Keratinocyte (primary cell): ENCODE measurements at regions not wholly inside any gene's neighbourhood (a gene's known extent, or its start where the extent isn't known, plus 50 kb on each side); places are given as distances from the start of the nearest gene placed in this dataset.

Experiments used
- DNase-seq: peaks from one replicate; pipeline ENCODE4 v3.0.0-alpha.2; 2011; ENCODE audit warnings: low read depth, missing footprints, low spot score
- FAIRE-seq: peaks from 2 replicates; lab custom pipeline; 2011; peaks lifted over from hg19 to GRCh38; lab: Jason Lieb, UNC
- H2AFZ ChIP-seq: 2 replicates; pipeline ENCODE4 v1.6.0; 2012; ENCODE audit warnings: low read length, control low read depth, inconsistent platforms; ENCODE audit not compliant: control insufficient read depth
- H3K27ac ChIP-seq: 2 replicates; pipeline ENCODE4 v1.5.1; 2011; ENCODE audit warnings: low read length; ENCODE audit not compliant: control insufficient read depth, insufficient read depth
- H3K27me3 ChIP-seq: 3 replicates; pipeline ENCODE4 v1.6.0; 2011; ENCODE audit warnings: low read length; ENCODE audit not compliant: control insufficient read depth, insufficient read depth; ENCODE audit errors: extremely low read depth
- H3K36me3 ChIP-seq, 2 experiments: 2 replicates in 1 of 2; 3 replicates in 1 of 2; pipeline ENCODE4 v1.5.1; 2011; ENCODE audit warnings: low read length in 2 of 2, mild to moderate bottlenecking in 1 of 2; ENCODE audit not compliant: control insufficient read depth in 2 of 2, insufficient read depth in 2 of 2; ENCODE audit errors: extremely low read depth in 1 of 2
- H3K4me1 ChIP-seq: 3 replicates; pipeline ENCODE4 v1.5.1; 2011; ENCODE audit warnings: low read length; ENCODE audit not compliant: control insufficient read depth, insufficient read depth; ENCODE audit errors: extremely low read depth
- H3K4me2 ChIP-seq: 3 replicates; pipeline ENCODE4 v1.6.0; 2011; ENCODE audit warnings: low read depth, low read length; ENCODE audit not compliant: control insufficient read depth, insufficient read depth; ENCODE audit errors: extremely low read depth
- H3K4me3 ChIP-seq, 3 experiments: fragments of 200-600 bp in 1 of 3; sonication (generic) in 1 of 3; 2 replicates in 2 of 3; 3 replicates in 1 of 3; pipeline ENCODE4 v1.5.1; 2011 to 2016; ENCODE audit warnings: low read length in 3 of 3, mild to moderate bottlenecking in 3 of 3, control low read depth in 2 of 3, inconsistent platforms in 1 of 3, low read depth in 1 of 3, mixed read lengths in 1 of 3, mixed run types in 1 of 3, moderate library complexity in 1 of 3; ENCODE audit not compliant: control insufficient read depth in 2 of 3, insufficient read depth in 2 of 3; ENCODE audit errors: extremely low read depth in 1 of 3
- H3K79me2 ChIP-seq: 2 replicates; pipeline ENCODE4 v1.6.0; 2012; ENCODE audit warnings: low read length; ENCODE audit not compliant: control insufficient read depth, insufficient read depth
- H3K9ac ChIP-seq: 3 replicates; pipeline ENCODE4 v1.6.0; 2011; ENCODE audit warnings: low read length; ENCODE audit not compliant: control insufficient read depth, insufficient read depth; ENCODE audit errors: extremely low read depth
- H3K9me1 ChIP-seq: 3 replicates; pipeline ENCODE4 v1.6.0; 2011; ENCODE audit warnings: low read length; ENCODE audit not compliant: control insufficient read depth, insufficient read depth; ENCODE audit errors: extremely low read depth
- H3K9me3 ChIP-seq: 2 replicates; pipeline ENCODE4 v1.5.1; 2012; ENCODE audit warnings: low read depth, low read length; ENCODE audit not compliant: control insufficient read depth
- H4K20me1 ChIP-seq: 3 replicates; pipeline ENCODE4 v1.6.0; 2011; ENCODE audit warnings: low read length; ENCODE audit not compliant: control insufficient read depth, insufficient read depth; ENCODE audit errors: extremely low read depth
- EZH2 ChIP-seq: IDR thresholded peaks from one replicate; pipeline ENCODE4 v1.6.1; 2012; ENCODE audit warnings: inconsistent platforms, mild to moderate bottlenecking, low read length, moderate library complexity
- dilution Hi-C: fragments of 300-500 bp; cut with MboI; formaldehyde crosslinking; loops from one replicate; pipeline ENCODE4 v1.7.0; 2020; ENCODE audit warnings: low sequenced_read_pairs; ENCODE audit not compliant: extremely low pct_ligation_motif_present
- TF ChIP-seq, protein P1 (sequence below), 3 experiments: IDR thresholded peaks in 1 of 3; conservative IDR thresholded peaks in 1 of 3; optimal IDR thresholded peaks in 1 of 3; 2 replicates in 2 of 3; 3 replicates in 1 of 3; pipeline versions ENCODE3 to v1.5.1; 2011; ENCODE audit warnings: low read length in 3 of 3, mild to moderate bottlenecking in 3 of 3, moderate library complexity in 2 of 3, control low read depth in 1 of 3, inconsistent platforms in 1 of 3; ENCODE audit not compliant: insufficient read depth in 2 of 3; ENCODE audit errors: extremely low read depth in 1 of 3

DNA sequence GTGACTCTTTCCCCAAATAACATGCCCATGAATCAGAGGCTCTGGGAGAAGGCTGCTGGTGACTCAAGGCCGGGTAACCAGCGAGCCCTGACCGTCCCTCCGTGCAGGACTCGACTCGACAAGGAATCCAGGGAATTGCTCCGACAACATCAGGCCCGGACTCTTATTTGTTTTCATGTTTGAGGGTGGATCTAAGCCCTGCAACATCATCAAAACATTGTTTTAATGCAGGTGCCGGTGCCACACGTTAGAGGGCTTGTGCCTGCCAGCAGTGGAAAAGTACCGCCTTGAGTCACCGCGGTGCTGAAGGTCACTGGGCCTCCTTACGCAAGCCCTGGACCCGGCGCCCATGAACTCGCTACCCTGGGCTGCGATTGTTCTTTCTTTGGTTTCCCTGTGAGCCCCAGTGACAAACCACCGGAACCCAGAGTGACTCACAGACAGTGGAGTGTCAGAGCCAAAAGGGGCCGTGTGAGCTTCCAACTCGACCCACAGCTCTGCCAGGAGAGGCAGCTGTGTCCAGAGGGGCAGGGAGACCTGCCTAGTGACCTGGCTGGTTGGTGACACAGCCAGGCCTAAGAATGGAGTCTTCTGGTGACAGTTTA, 139.4 kb upstream of the SHH start:
- H3K27ac ChIP-seq = peak overlapping the region; percentile 68

GRCh38 chr7:155950898-155951553, 138.8 kb upstream of the SHH start:
- peaks cover 12% of the 10 kb centered on the region for H3K4me1 ChIP-seq
- H3K27me3 ChIP-seq = no peaks in the 10 kb centered on the region
- H3K79me2 ChIP-seq = no peaks in the 10 kb centered on the region
- H4K20me1 ChIP-seq = no peaks in the 10 kb centered on the region
- H3K9ac ChIP-seq = no peak overlapping the region
- no peak for DNase-seq
- TF ChIP-seq, protein P1, sequence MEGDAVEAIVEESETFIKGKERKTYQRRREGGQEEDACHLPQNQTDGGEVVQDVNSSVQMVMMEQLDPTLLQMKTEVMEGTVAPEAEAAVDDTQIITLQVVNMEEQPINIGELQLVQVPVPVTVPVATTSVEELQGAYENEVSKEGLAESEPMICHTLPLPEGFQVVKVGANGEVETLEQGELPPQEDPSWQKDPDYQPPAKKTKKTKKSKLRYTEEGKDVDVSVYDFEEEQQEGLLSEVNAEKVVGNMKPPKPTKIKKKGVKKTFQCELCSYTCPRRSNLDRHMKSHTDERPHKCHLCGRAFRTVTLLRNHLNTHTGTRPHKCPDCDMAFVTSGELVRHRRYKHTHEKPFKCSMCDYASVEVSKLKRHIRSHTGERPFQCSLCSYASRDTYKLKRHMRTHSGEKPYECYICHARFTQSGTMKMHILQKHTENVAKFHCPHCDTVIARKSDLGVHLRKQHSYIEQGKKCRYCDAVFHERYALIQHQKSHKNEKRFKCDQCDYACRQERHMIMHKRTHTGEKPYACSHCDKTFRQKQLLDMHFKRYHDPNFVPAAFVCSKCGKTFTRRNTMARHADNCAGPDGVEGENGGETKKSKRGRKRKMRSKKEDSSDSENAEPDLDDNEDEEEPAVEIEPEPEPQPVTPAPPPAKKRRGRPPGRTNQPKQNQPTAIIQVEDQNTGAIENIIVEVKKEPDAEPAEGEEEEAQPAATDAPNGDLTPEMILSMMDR (optimal IDR thresholded peaks at IDR 0.05 in 1 of 3, IDR thresholded peaks at IDR 0.05 in 1 of 3, conservative IDR thresholded peaks at IDR 0.05 in 1 of 3; ENCODE audit: extremely low read depth in 1 of 3, insufficient read depth in 2 of 3, low read length in 3 of 3) = no peak
- TF ChIP-seq EZH2 = no peak
- H2AFZ ChIP-seq = no peak overlapping the region
- H3K36me3 ChIP-seq = no peaks in the 10 kb centered on the region
- no peaks in the 10 kb centered on the region for H3K9me1 ChIP-seq
- FAIRE-seq = no peak
- no peak overlapping the region for H3K4me3 ChIP-seq
- dilution Hi-C loops = no loop called here
- H3K4me2 ChIP-seq = peak overlapping the region; percentile 55
- H3K27ac ChIP-seq = peak overlapping the region; percentile 5
- no peaks in the 10 kb centered on the region for H3K9me3 ChIP-seq

More for the DNA sequence above, 139.4 kb upstream of the SHH start:
- H3K4me3 ChIP-seq = no peak overlapping the region
- dilution Hi-C loops = no loop called here
- no peak for TF ChIP-seq EZH2
- TF ChIP-seq, protein P1 (optimal IDR thresholded peaks at IDR 0.05 in 1 of 3, IDR thresholded peaks at IDR 0.05 in 1 of 3, conservative IDR thresholded peaks at IDR 0.05 in 1 of 3; ENCODE audit: extremely low read depth in 1 of 3, insufficient read depth in 2 of 3, low read length in 3 of 3) = no peak
- peaks cover 12% of the 10 kb centered on the region for H3K4me1 ChIP-seq
- H3K79me2 ChIP-seq = no peaks in the 10 kb centered on the region
- peak overlapping the region; percentile 31 for H3K9ac ChIP-seq
- no peaks in the 10 kb centered on the region for H3K27me3 ChIP-seq
- no peaks in the 10 kb centered on the region for H3K9me3 ChIP-seq
- no peaks in the 10 kb centered on the region for H3K9me1 ChIP-seq
- DNase-seq (no peak), FAIRE-seq (no peak)
- H4K20me1 ChIP-seq = no peaks in the 10 kb centered on the region
- peak overlapping the region; percentile 42 for H2AFZ ChIP-seq
- no peaks in the 10 kb centered on the region for H3K36me3 ChIP-seq
- peak overlapping the region; percentile 55 for H3K4me2 ChIP-seq
